SK-N-SH (cell line): ENCODE measurements at regions not wholly inside any gene's neighbourhood (a gene's known extent, or its start where the extent isn't known, plus 50 kb on each side); places are given as distances from the start of the nearest gene placed in this dataset.

ENCODE experiments used
- CTCF ChIA-PET: fragments of 300-600, 350-600 bp; formaldehyde crosslinking; extraction: SDS; loops from one replicate; lab custom pipeline; 2021; lab: Yijun Ruan, JAX
- POLR2A ChIA-PET: fragments of 350-600 bp; sonication (Branson Sonifier 250); formaldehyde crosslinking; extraction: SDS; loops from one replicate; lab custom pipeline; 2020; ENCODE audit warnings: antibody characterized with exemption, inconsistent platforms; lab: Yijun Ruan, JAX
- DNase-seq: peaks from one replicate; pipeline ENCODE4 v3.0.0; 2012
- H2AFZ ChIP-seq: fragments of 200-600 bp; sonication (generic); 2 replicates; pipeline ENCODE4 v1.8.1; 2016; ENCODE audit warnings: antibody characterized with exemption, mild to moderate bottlenecking, low read depth
- H3F3A ChIP-seq: fragments of 200-600 bp; sonication (generic); replicated peaks from 2 replicates; pipeline ENCODE3; 2016; ENCODE audit warnings: antibody characterized with exemption, mild to moderate bottlenecking; ENCODE audit not compliant: insufficient read depth
- H3K27ac ChIP-seq, 2 experiments: fragments of 200-500 bp in 1 of 2; fragments of 200-600 bp in 1 of 2; sonication (Bioruptor generic) in 1 of 2; sonication (generic), shearing (Covaris generic) in 1 of 2; 2 replicates each; pipeline versions ENCODE4 v1.5.1 to v1.6.1; 2014 to 2016; ENCODE audit warnings: low read depth in 2 of 2, inconsistent platforms in 1 of 2, low read length in 1 of 2, mild to moderate bottlenecking in 1 of 2, mixed read lengths in 1 of 2
- H3K27me3 ChIP-seq: fragments of 200-600 bp; sonication (generic), shearing (Covaris generic); 2 replicates; pipeline ENCODE4 v1.6.1; 2016; ENCODE audit warnings: mixed run types; ENCODE audit not compliant: insufficient read depth
- H3K36me3 ChIP-seq, 2 experiments: fragments of 200-500 bp in 1 of 2; fragments of 200-600 bp in 1 of 2; sonication (Bioruptor generic) in 1 of 2; sonication (generic) in 1 of 2; replicated peaks in 1 of 2; 2 replicates each; pipeline versions ENCODE3 to v1.5.1; 2014 to 2016; ENCODE audit warnings: low read length in 1 of 2, mild to moderate bottlenecking in 1 of 2; ENCODE audit not compliant: insufficient read depth in 2 of 2, control insufficient read depth in 1 of 2
- H3K4me1 ChIP-seq, 2 experiments: fragments of 200-500 bp in 1 of 2; fragments of 200-600 bp in 1 of 2; sonication (Bioruptor generic) in 1 of 2; sonication (generic), shearing (Covaris generic) in 1 of 2; 2 replicates each; pipeline versions ENCODE4 v1.5.1 to v1.6.1; 2014 to 2016; ENCODE audit warnings: low read depth in 1 of 2, low read length in 1 of 2, mixed run types in 1 of 2; ENCODE audit not compliant: insufficient read depth in 2 of 2, control insufficient read depth in 1 of 2
- H3K4me2 ChIP-seq: fragments of 200-600 bp; sonication (generic), shearing (Covaris generic); 2 replicates; pipeline ENCODE4 v1.6.1; 2017; ENCODE audit warnings: mixed run types
- H3K4me3 ChIP-seq, 2 experiments: fragments of 200-500 bp in 1 of 2; fragments of 200-600 bp in 1 of 2; sonication (Bioruptor generic) in 1 of 2; sonication (generic), shearing (Covaris generic) in 1 of 2; 2 replicates each; pipeline versions ENCODE4 v1.5.1 to v1.8.1; 2014 to 2016; ENCODE audit warnings: low read depth in 2 of 2, inconsistent platforms in 1 of 2, low read length in 1 of 2, mild to moderate bottlenecking in 1 of 2, mixed read lengths in 1 of 2, moderate library complexity in 1 of 2
- H3K79me2 ChIP-seq: fragments of 200-600 bp; sonication (generic); 2 replicates; pipeline ENCODE4 v1.8.1; 2017; ENCODE audit warnings: mild to moderate bottlenecking; ENCODE audit not compliant: insufficient read depth
- H3K9ac ChIP-seq: fragments of 200-600 bp; sonication (generic); 2 replicates; pipeline ENCODE4 v1.6.1; 2017; ENCODE audit warnings: mixed run types
- H3K9me2 ChIP-seq: fragments of 200-600 bp; sonication (generic); 2 replicates; pipeline ENCODE4 v1.6.1; 2017; ENCODE audit warnings: mixed run types
- H3K9me3 ChIP-seq: fragments of 200-600 bp; sonication (generic); 2 replicates; pipeline ENCODE4 v1.6.1; 2017; ENCODE audit warnings: mixed run types, mild to moderate bottlenecking, moderate library complexity
- H4K20me1 ChIP-seq: fragments of 200-600 bp; sonication (generic); 2 replicates; pipeline ENCODE4 v1.6.1; 2017; ENCODE audit warnings: mild to moderate bottlenecking, mixed run types; ENCODE audit not compliant: insufficient read depth
- ELF1 ChIP-seq: IDR thresholded peaks from 2 replicates; pipeline ENCODE4 v1.4.0; 2012
- GABPA ChIP-seq: IDR thresholded peaks from 2 replicates; pipeline ENCODE4 v1.4.0; 2012; ENCODE audit warnings: low read depth, mild to moderate bottlenecking
- GATA2 ChIP-seq: sonication (generic); formaldehyde crosslinking; IDR thresholded peaks from 2 replicates; pipeline ENCODE4 v1.5.0; 2020; ENCODE audit warnings: mild to moderate bottlenecking, missing genetic modification reagents
- JUND ChIP-seq: IDR thresholded peaks from 2 replicates; pipeline ENCODE4 v1.4.0; 2012
- MAX ChIP-seq: IDR thresholded peaks from 2 replicates; pipeline ENCODE4 v1.4.0; 2012; ENCODE audit warnings: low read depth
- NFIC ChIP-seq: IDR thresholded peaks from 2 replicates; pipeline ENCODE4 v1.4.0; 2012; ENCODE audit warnings: borderline replicate concordance
- RAD21 ChIP-seq: IDR thresholded peaks from 2 replicates; pipeline ENCODE4 v1.6.1; 2012; ENCODE audit warnings: mild to moderate bottlenecking, low read length
- RCOR1 ChIP-seq: fragments of 150-350 bp; IDR thresholded peaks from 2 replicates; pipeline ENCODE4 v1.6.1; 2017; ENCODE audit warnings: antibody characterized with exemption, low read length
- RFX5 ChIP-seq: IDR thresholded peaks from 2 replicates; pipeline ENCODE4 v1.6.1; 2012; ENCODE audit warnings: mild to moderate bottlenecking, improper control_type of control experiment, low read length
- RXRA ChIP-seq: IDR thresholded peaks from 2 replicates; pipeline ENCODE4 v1.4.0; 2012; ENCODE audit warnings: low read depth, mild to moderate bottlenecking, borderline replicate concordance
- SIN3A ChIP-seq: IDR thresholded peaks from 2 replicates; pipeline ENCODE4 v1.6.1; 2012; ENCODE audit warnings: low read depth, mild to moderate bottlenecking, low read length, moderate library complexity, borderline replicate concordance
- SMC3 ChIP-seq: IDR thresholded peaks from 2 replicates; pipeline ENCODE4 v1.6.1; 2012; ENCODE audit warnings: low read depth, low read length, improper control_type of control experiment
- TCF12 ChIP-seq: IDR thresholded peaks from 2 replicates; pipeline ENCODE4 v1.4.0; 2012
- YY1 ChIP-seq: IDR thresholded peaks from 2 replicates; pipeline ENCODE4 v1.4.0; 2012; ENCODE audit warnings: low read depth, mild to moderate bottlenecking
- WGBS: methylation state at CpG from one replicate; pipeline ENCODE4 v1.1.6; 2017; ENCODE audit warnings: low lambda C conversion rate; 5-methylcytosine and 5-hydroxymethylcytosine counted together
- TF ChIP-seq, protein P1 (sequence below): fragments of 200-600 bp; sonication (generic); IDR thresholded peaks from 2 replicates; pipeline ENCODE4 v1.6.1; 2017; ENCODE audit warnings: antibody characterized with exemption, mild to moderate bottlenecking, moderate library complexity
- TF ChIP-seq, protein P2 (sequence below): IDR thresholded peaks from 2 replicates; pipeline ENCODE4; 2012
- TF ChIP-seq, protein P3 (sequence below): IDR thresholded peaks from 2 replicates; pipeline ENCODE4 v1.4.0; 2012; ENCODE audit warnings: low read depth, borderline replicate concordance
- TF ChIP-seq, protein P4 (sequence below): fragments of 150-350 bp; IDR thresholded peaks from 2 replicates; pipeline ENCODE4 v1.6.1; 2016; ENCODE audit warnings: mild to moderate bottlenecking, low read depth, low read length
- TF ChIP-seq, protein P5 (sequence below): IDR thresholded peaks from 2 replicates; pipeline ENCODE4 v1.6.1; 2012; ENCODE audit warnings: mild to moderate bottlenecking, low read depth, low read length, moderate library complexity

- no peaks in the 10 kb centered on the region for H4K20me1 ChIP-seq
- no peak overlapping the region for H3K4me2 ChIP-seq
- no peaks in the 10 kb centered on the region for H3K9me3 ChIP-seq
- WGBS, result 74% methylated on average over 3 of the region's 6 CpGs
- no peak overlapping the region for H3K9ac ChIP-seq
- H2AFZ ChIP-seq, result no peak overlapping the region
- H3K27me3 ChIP-seq, result peaks cover 6% of the 10 kb centered on the region; the same call in 1 of the 2 replicates
- POLR2A ChIA-PET, result no interaction called here
- H3K27ac ChIP-seq, result no peak overlapping the region
- no peaks in the 10 kb centered on the region for H3K36me3 ChIP-seq
- H3K4me3 ChIP-seq, result no peak overlapping the region
- peaks cover 0 to 59% of the 10 kb centered on the region in 2 experiments; a peak in 1 of 4 replicates for H3K4me1 ChIP-seq
- no peaks in the 10 kb centered on the region for H3K9me2 ChIP-seq
- no peak for DNase-seq
- no peaks in the 10 kb centered on the region for H3K79me2 ChIP-seq
- TF ChIP-seq YY1, result no peak
- no peak for TF ChIP-seq GATA2 (CRISPR knock-in tag)
- TF ChIP-seq, protein P1, sequence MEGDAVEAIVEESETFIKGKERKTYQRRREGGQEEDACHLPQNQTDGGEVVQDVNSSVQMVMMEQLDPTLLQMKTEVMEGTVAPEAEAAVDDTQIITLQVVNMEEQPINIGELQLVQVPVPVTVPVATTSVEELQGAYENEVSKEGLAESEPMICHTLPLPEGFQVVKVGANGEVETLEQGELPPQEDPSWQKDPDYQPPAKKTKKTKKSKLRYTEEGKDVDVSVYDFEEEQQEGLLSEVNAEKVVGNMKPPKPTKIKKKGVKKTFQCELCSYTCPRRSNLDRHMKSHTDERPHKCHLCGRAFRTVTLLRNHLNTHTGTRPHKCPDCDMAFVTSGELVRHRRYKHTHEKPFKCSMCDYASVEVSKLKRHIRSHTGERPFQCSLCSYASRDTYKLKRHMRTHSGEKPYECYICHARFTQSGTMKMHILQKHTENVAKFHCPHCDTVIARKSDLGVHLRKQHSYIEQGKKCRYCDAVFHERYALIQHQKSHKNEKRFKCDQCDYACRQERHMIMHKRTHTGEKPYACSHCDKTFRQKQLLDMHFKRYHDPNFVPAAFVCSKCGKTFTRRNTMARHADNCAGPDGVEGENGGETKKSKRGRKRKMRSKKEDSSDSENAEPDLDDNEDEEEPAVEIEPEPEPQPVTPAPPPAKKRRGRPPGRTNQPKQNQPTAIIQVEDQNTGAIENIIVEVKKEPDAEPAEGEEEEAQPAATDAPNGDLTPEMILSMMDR, result no peak
- TF ChIP-seq, protein P2, sequence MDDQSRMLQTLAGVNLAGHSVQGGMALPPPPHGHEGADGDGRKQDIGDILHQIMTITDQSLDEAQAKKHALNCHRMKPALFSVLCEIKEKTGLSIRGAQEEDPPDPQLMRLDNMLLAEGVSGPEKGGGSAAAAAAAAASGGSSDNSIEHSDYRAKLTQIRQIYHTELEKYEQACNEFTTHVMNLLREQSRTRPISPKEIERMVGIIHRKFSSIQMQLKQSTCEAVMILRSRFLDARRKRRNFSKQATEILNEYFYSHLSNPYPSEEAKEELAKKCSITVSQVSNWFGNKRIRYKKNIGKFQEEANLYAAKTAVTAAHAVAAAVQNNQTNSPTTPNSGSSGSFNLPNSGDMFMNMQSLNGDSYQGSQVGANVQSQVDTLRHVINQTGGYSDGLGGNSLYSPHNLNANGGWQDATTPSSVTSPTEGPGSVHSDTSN, result no peak
- no peak for TF ChIP-seq JUND
- TF ChIP-seq, protein P3, sequence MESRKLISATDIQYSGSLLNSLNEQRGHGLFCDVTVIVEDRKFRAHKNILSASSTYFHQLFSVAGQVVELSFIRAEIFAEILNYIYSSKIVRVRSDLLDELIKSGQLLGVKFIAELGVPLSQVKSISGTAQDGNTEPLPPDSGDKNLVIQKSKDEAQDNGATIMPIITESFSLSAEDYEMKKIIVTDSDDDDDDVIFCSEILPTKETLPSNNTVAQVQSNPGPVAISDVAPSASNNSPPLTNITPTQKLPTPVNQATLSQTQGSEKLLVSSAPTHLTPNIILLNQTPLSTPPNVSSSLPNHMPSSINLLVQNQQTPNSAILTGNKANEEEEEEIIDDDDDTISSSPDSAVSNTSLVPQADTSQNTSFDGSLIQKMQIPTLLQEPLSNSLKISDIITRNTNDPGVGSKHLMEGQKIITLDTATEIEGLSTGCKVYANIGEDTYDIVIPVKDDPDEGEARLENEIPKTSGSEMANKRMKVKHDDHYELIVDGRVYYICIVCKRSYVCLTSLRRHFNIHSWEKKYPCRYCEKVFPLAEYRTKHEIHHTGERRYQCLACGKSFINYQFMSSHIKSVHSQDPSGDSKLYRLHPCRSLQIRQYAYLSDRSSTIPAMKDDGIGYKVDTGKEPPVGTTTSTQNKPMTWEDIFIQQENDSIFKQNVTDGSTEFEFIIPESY, result no peak
- TF ChIP-seq MAX, result no peak
- no peak for TF ChIP-seq RCOR1
- TF ChIP-seq, protein P4, sequence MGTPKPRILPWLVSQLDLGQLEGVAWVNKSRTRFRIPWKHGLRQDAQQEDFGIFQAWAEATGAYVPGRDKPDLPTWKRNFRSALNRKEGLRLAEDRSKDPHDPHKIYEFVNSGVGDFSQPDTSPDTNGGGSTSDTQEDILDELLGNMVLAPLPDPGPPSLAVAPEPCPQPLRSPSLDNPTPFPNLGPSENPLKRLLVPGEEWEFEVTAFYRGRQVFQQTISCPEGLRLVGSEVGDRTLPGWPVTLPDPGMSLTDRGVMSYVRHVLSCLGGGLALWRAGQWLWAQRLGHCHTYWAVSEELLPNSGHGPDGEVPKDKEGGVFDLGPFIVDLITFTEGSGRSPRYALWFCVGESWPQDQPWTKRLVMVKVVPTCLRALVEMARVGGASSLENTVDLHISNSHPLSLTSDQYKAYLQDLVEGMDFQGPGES, result no peak
- no peak for TF ChIP-seq TCF12
- no peak for TF ChIP-seq RFX5
- no peak for TF ChIP-seq NFIC
- no peak for TF ChIP-seq GABPA
- TF ChIP-seq, protein P5, sequence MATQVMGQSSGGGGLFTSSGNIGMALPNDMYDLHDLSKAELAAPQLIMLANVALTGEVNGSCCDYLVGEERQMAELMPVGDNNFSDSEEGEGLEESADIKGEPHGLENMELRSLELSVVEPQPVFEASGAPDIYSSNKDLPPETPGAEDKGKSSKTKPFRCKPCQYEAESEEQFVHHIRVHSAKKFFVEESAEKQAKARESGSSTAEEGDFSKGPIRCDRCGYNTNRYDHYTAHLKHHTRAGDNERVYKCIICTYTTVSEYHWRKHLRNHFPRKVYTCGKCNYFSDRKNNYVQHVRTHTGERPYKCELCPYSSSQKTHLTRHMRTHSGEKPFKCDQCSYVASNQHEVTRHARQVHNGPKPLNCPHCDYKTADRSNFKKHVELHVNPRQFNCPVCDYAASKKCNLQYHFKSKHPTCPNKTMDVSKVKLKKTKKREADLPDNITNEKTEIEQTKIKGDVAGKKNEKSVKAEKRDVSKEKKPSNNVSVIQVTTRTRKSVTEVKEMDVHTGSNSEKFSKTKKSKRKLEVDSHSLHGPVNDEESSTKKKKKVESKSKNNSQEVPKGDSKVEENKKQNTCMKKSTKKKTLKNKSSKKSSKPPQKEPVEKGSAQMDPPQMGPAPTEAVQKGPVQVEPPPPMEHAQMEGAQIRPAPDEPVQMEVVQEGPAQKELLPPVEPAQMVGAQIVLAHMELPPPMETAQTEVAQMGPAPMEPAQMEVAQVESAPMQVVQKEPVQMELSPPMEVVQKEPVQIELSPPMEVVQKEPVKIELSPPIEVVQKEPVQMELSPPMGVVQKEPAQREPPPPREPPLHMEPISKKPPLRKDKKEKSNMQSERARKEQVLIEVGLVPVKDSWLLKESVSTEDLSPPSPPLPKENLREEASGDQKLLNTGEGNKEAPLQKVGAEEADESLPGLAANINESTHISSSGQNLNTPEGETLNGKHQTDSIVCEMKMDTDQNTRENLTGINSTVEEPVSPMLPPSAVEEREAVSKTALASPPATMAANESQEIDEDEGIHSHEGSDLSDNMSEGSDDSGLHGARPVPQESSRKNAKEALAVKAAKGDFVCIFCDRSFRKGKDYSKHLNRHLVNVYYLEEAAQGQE, result no peak
- no peak for TF ChIP-seq SIN3A
- TF ChIP-seq RAD21, result no peak
- TF ChIP-seq ELF1, result no peak
- TF ChIP-seq SMC3, result no peak
- no peak for TF ChIP-seq RXRA
- TF ChIP-seq, all 33 proteins: peak for 0
- no peaks in the 10 kb centered on the region for H3F3A ChIP-seq
- CTCF ChIA-PET, result interaction anchor here (0.9 to 1.6 kb wide), 4 partner anchors 168 to 254 kb away, joined by 3 to 6 read pairs (median 4); no protein-coding TSS in a partner anchor
Measured at GRCh38 chr1:228988664-228989063, 253.4 kb downstream of the RHOU start.
